Epidermal melanocyte (primary cell): ENCODE measurements at regions not wholly inside any gene's neighbourhood (a gene's known extent, or its start where the extent isn't known, plus 50 kb on each side); places are given as distances from the start of the nearest gene placed in this dataset.
"Not testable (repeated sequence)": the region's sequence is repeated elsewhere in the genome, so short reads cannot be mapped to it uniquely, and the experiment has no call there.

ENCODE experiments used
- DNase-seq: peaks from one replicate; pipeline ENCODE4 v3.0.0; 2011; ENCODE audit warnings: low spot score; ENCODE audit not compliant: insufficient read length

- no peak for DNase-seq
Measured at GRCh38 chr5:57902095-57902494, 419.5 kb upstream of the ACTBL2 start.

GRCh38 chr5:57900381-57900944 lies 417.9 kb upstream of the ACTBL2 start:
- DNase-seq, result no peak

GRCh38 chr5:57896576-57896975 lies 414.0 kb upstream of the ACTBL2 start:
- no peak for DNase-seq

GRCh38 chr5:57895766-57896165 lies 413.2 kb upstream of the ACTBL2 start:
- no peak for DNase-seq

- no peak for DNase-seq
Measured at GRCh38 chr5:57893926-57894325, 411.3 kb upstream of the ACTBL2 start.

GRCh38 chr5:57891443-57891842 lies 408.8 kb upstream of the ACTBL2 start:
- no peak for DNase-seq

- DNase-seq, result peak; percentile 20
Measured at GRCh38 chr5:57889558-57889957, 406.9 kb upstream of the ACTBL2 start.

GRCh38 chr5:57887851-57888621 lies 405.4 kb upstream of the ACTBL2 start:
- DNase-seq, result no peak

- DNase-seq, result no peak
Measured at GRCh38 chr5:57884346-57885102, 401.9 kb upstream of the ACTBL2 start.

GRCh38 chr5:57880216-57880615 lies 397.6 kb upstream of the ACTBL2 start:
- DNase-seq, result no peak

- no peak for DNase-seq
Measured at GRCh38 chr5:57878301-57878722, 395.7 kb upstream of the ACTBL2 start.

- no peak for DNase-seq
Measured at GRCh38 chr5:57871496-57871895, 388.9 kb upstream of the ACTBL2 start.

- not testable (repeated sequence) for DNase-seq
Measured at GRCh38 chr5:57870267-57870666, 387.7 kb upstream of the ACTBL2 start.

GRCh38 chr5:57863661-57864060 lies 381.1 kb upstream of the ACTBL2 start:
- no peak for DNase-seq

GRCh38 chr5:57862942-57863341 lies 380.3 kb upstream of the ACTBL2 start:
- DNase-seq, result no peak

GRCh38 chr5:57862471-57862911 lies 379.9 kb upstream of the ACTBL2 start:
- no peak for DNase-seq

- DNase-seq, result no peak
Measured at GRCh38 chr5:57859626-57860025, 377.0 kb upstream of the ACTBL2 start.

- DNase-seq, result no peak
Measured at GRCh38 chr5:57858905-57859304, 376.3 kb upstream of the ACTBL2 start.

GRCh38 chr5:57857696-57858095 lies 375.1 kb upstream of the ACTBL2 start:
- no peak for DNase-seq

GRCh38 chr5:57855831-57856230 lies 373.2 kb upstream of the ACTBL2 start:
- DNase-seq, result no peak

GRCh38 chr5:57853929-57854697 lies 371.5 kb upstream of the ACTBL2 start:
- DNase-seq, result no peak

GRCh38 chr5:57850109-57850508 lies 367.5 kb upstream of the ACTBL2 start:
- no peak for DNase-seq
